ENCODE measurements at regions not wholly inside any gene's neighbourhood (a gene's known extent, or its start where the extent isn't known, plus 50 kb on each side); places are given as distances from the start of the nearest gene placed in this dataset.

- no peak for DNase-seq
Measured at GRCh38 chr12:116433249-116433648, 125.9 kb upstream of the MAP1LC3B2 start.

DNA sequence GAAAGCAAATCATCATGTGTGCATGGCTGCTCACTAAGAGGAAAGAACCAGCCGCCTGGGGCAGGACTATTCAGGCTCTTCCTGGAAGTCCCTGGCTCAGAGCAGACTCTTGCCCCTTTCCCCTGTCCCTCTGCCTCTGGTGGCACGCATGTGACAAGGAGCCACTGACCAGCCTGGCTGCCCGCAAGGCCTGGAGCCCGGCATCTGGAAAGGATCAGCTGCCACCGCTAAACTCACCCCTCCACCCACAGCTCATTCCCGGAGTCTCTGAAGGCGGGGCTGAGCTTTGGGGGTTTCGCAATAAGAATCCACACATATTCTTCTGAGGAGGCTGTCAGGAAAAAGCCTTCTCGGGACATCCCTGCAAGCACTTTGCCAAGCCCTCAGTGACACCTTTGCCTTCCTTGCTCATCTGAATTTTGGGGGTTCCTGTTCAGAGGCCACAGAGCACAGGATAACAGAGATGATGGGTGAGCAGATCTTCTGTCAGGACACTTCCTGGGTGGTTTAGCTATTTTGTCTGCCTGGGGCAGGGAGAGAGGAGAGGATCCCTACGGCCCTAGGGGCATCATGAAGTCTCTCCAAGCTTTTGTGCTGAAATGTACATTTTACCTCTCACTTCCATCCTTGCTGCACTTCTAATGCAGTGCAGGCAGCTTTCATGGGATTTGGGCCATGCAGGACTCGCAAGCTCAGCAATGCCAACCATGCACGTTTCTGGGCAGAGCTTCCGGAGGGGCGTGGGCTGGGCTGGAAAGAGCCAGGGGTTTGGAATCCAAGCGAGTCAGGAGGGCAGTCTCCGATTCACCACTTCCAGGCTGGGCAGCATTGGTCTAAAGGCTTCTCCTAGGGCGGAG lies 124.8 kb upstream of the MAP1LC3B2 start:
- DNase-seq = no peak

- DNase-seq = no peak
Measured at GRCh38 chr12:116435984-116436383, 123.2 kb upstream of the MAP1LC3B2 start.

DNA sequence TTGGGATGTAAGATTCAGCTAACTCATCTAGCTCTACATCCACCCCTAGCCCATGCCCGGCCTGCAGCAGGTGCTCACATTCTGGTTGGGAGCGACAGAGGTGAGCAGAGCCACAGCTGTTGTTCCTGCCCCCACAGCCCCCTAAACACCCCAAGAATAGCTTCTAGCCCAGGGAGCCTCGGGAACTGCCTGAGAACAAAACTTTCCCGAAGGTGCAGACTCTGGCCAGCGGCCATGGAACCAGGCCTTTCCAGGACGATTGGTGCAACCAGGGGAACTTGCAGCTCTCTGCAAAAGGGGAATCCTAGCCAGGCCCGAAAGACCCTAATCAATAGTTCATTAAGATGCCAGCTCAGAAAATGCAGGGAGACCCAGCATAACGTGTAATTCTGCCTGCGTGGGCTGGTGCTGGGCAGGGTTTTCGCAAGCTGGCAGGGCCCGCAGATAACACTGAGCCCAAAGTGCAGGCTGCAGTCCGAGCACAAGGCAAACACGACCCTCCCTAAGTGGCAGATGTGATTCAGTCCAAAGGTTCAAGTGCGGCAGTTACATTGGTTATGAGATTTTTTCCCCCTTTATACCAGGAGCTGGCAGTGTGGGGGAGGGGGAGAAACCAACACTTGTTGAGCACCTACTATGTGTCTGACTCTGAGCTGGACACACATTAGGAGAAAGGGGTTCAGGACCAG lies 122.5 kb upstream of the MAP1LC3B2 start:
- no peak for DNase-seq

DNA sequence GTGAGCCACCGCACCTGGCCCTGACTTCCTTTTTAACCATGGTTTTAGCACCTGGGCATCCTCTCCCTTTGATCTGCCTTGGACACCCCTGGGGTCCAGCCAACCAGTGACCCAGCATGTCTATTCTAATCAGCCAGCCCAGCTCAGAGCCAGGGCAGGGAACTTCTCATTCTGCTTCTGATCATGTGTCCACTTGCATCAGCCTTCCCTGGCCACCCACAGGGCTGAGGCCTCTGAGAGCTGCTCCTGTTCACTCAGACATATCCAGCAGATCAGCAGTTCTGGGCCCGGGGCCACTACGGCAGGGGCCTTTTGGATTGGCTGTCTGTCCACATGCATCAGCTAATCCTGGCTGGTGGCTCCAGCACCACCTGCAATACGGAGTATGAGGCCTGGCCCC lies 117.9 kb upstream of the MAP1LC3B2 start:
- DNase-seq = no peak

DNA sequence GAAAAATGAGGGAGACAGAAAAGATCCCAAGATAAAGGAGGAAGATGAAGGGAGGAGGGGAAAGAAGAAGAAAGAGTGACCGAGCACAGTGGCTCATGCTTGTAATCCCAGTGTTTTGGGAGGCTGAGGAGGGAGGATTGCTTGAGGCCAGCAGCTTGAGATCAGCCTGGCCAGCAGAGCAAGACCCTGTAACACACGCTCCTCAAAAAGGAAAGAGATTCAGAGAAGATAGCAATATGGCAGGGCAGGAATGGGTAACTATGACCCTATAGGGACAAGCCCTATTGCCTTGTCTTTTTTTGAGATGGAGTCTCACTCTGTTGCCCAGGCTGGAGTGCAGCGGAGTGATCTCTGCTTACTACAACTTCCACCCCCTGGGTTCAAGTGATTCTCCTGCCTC lies 116.9 kb upstream of the MAP1LC3B2 start:
- no peak for DNase-seq

DNA sequence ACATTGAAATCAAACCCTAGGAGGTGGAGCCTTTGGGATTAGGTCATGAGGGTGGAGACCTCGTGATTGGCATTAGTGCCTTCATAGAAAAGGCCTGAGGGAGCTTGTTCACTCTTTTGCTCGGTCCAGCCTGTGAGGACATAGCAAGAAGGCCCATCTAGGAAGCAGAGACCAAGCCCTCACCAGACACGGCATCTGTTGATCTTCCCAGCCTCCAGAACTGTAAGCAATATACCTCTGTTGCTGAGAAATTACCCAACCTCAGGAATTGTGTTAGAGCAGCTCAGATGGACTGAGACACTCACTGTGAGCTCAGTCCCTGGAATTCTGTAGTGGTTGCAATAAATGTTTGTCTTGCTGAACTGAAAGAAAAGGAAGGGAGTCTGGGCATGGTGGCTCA lies 116.2 kb upstream of the MAP1LC3B2 start:
- no peak for DNase-seq

- no peak for DNase-seq
Measured at GRCh38 chr12:116443821-116444589, 115.2 kb upstream of the MAP1LC3B2 start.

DNA sequence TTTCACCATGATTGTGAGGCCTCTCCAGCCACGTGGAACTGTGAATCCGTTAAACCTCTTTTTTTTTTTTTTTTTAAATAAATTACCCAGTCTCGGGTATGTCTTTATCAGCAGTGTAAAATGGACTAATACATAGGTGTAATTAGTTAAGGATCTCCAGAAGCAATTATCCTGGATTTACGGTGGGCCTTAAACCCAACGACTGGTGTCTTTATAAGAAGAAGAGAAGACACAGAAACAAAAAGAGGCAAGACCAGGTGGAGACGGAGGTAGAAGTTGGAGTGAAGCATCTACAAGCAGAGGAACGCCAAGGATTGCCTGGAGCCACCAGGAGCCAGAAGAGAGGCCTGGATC lies 114.6 kb upstream of the MAP1LC3B2 start:
- DNase-seq = peak in 1 of 5 experiments; percentile 14

DNA sequence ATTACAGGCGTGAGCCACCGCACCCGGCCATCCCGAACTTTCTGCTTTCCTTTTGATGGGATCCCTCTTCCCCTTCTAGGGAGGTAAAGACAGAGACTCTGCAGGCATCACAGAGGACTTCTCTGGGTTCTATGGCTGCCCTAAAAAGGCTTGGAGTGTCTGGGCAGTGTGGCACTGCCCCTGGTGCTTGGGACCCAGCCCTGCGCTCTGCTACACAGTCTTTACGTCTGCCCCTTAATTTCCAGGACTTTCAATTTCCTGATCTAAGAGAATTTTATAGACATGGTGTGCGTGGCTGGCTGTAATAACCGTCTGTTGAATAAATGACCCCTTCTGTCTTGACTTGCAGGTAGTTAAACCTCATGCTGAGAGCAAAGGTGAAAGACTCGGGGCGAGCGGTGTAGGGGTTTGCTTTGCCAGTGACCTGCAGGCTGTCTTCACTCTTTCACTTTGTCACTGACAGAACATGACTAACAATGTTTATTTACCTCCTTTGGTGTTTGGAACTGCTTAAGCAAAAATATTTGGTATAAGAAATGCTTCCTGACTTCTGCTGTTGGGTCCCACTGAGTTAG lies 110.9 kb upstream of the MAP1LC3B2 start:
- no peak for DNase-seq

DNA sequence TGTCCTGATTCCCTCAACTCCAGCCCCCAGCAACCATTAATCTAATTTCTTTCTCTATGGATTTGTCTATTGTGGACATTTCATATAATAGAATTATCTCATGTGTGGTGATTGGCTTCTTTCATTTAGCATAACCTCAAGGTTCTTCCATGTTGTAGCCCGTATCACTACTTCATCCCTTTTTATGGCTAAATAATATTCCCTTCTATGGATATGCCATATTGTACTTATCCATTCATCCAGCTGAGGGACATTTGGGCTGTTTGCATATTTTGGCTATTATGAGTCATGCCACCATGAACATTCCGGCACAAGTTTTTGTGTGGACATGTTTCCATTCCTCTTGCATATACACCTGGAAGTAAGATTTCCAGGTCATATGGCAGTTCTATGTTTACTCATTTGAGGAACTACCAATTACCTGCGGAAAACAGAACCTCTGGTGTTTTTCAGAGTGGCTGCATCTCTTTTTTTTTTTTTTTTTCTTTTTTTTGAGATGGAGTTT lies 108.7 kb upstream of the MAP1LC3B2 start:
- no peak for DNase-seq

- DNase-seq = peak in 1 of 5 experiments; percentile 45
Measured at GRCh38 chr12:116452975-116453374, 106.2 kb upstream of the MAP1LC3B2 start.

- DNase-seq = no peak
Measured at GRCh38 chr12:116453631-116454030, 105.5 kb upstream of the MAP1LC3B2 start.

DNA sequence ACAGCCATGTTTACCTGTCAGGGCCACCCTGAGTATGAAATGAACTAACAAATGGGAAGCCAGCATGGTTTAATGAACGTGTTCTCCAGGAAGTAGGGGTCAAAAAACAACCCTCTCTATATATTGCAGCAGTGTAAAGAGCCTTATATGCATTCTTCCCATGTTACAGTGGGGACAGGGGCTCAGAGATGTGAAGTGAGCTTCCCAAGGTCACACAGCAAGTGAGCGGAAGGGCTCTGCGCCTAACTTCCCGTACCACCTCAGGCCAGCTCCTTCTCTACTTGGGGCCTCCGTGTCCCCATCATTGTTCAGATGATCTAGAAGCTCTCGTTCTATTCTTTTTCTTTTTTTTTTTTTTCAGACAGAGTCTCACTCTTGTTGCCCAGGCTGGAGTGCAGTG lies 105.1 kb upstream of the MAP1LC3B2 start:
- DNase-seq = no peak

DNA sequence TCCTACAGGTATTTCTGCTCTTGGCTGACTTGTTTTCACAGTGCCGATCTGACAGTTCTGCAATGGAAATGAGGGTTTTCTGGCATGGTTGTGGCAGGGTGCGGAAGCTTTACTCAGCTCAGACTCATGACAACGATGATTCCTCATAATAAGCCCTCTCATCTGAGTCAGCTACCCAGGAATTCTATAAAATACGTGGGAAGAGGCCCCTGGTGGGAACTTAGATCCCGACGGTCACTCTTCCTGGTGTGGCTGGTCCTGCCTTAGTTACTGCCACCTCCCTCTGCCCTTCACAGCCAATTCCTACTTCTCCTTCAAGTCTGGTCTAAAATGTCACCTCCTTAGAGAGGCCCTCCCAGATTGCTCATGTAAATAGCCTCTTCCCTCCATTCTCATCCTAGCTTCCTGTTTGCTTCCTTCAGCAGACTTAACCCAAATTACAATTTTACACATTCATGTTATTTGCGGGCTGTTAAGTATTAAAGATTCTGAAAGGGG lies 104.2 kb upstream of the MAP1LC3B2 start:
- no peak for DNase-seq

DNA sequence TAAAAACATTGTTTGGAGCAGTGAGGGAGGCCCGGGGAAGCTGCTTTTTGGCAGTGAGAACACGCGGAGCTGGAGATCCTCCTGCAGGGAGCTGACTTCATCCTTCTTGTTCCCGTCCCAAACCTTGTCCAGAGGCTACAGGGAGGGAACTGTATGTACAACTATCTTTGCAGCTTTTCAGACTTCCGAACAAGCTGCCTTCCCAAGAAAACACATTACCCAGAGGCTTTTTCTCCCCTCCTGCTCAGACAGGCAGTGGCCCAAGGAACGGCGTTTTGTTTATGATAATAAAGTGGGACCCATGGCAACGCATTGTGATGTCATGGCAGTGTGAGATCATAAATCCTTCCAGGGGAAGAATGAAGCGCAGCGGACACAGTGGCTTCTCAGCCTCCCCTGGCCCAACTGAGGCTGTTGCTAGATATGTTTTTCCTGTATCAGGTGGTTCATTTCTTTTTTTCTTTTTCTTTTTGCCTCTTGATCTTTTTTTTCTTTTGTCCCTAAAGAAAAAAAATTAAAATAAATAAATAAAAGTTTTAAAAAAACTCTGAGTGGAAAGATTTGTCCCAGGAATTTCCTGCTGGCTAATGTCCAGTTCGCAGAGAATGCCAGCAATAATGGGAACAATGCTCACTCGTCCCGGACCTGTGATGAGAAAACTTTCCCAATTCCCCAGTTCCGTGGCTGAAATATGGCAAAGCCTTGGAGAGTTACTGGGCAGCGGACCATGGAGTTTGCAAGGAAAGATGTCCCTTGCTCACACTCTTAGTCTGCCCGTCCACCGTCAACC lies 103.4 kb upstream of the MAP1LC3B2 start:
- no peak for DNase-seq

- no peak for DNase-seq
Measured at GRCh38 chr12:116456330-116457082, 102.7 kb upstream of the MAP1LC3B2 start.

DNA sequence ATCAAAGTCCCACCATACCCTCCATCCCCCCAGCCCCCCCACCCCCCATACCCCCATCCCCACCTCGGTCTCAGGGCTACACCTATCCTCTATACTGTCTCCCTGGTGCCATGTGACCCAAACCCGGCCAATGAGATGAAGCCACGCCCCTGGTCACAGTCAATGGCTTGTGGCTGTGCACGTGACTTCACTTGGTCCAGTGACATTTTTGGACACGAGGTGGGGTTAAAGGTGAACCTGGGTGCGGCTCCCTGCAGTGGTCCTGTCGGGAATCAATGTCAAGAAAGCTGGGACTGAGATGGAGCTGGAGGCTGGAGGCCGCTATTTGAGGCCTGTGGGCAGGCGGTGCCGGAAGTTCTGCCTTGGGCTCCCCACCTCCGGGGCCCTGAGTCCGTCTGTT lies 100.7 kb upstream of the MAP1LC3B2 start:
- DNase-seq = no peak

GRCh38 chr12:116459011-116459875 lies 99.9 kb upstream of the MAP1LC3B2 start:
- no peak for DNase-seq

Measured in T-helper 2 cell (primary cell).